ENCODE measurements at regions not wholly inside any gene's neighbourhood (a gene's known extent, or its start where the extent isn't known, plus 50 kb on each side); places are given as distances from the start of the nearest gene placed in this dataset.

DNA sequence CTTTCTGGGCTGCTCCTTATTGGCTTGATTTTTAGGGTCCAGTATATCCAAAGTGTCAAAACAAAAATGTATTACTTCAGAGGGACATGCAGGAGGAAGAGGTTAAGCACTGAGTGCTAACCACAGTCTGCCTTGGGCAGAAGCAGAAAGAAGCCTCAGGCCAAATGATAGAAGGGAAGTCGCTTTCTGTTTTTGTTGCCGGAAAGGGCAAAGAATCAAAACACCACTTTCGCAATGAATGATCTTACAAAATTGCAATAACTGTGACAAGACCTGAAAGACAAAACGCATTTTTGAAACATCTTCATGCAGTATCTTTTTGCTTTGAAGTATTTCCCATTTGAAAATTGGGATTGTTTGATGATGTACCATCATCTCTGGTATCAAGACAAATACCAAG lies 70.1 kb upstream of the PICALM start:
- DNase-seq, result no peak
- Histone ChIP-seq H3K9me3 (no peaks in the 10 kb centered on the region), H3K4me3 (no peak overlapping the region), H3K36me3 (no peaks in the 10 kb centered on the region), H3K27ac (no peak overlapping the region), H3K27me3 (no peaks in the 10 kb centered on the region), H3K4me1 (ENCODE audit: insufficient read depth) (peaks cover 3% of the 10 kb centered on the region)
- TF ChIP-seq, protein P1, sequence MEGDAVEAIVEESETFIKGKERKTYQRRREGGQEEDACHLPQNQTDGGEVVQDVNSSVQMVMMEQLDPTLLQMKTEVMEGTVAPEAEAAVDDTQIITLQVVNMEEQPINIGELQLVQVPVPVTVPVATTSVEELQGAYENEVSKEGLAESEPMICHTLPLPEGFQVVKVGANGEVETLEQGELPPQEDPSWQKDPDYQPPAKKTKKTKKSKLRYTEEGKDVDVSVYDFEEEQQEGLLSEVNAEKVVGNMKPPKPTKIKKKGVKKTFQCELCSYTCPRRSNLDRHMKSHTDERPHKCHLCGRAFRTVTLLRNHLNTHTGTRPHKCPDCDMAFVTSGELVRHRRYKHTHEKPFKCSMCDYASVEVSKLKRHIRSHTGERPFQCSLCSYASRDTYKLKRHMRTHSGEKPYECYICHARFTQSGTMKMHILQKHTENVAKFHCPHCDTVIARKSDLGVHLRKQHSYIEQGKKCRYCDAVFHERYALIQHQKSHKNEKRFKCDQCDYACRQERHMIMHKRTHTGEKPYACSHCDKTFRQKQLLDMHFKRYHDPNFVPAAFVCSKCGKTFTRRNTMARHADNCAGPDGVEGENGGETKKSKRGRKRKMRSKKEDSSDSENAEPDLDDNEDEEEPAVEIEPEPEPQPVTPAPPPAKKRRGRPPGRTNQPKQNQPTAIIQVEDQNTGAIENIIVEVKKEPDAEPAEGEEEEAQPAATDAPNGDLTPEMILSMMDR (IDR thresholded peaks at IDR 0.05), result no peak
- TF ChIP-seq POLR2A (IDR thresholded peaks at IDR 0.05) (no peak), EP300 (IDR thresholded peaks at IDR 0.05) (no peak)
- intact Hi-C loops (cut with DNase I), result no loop called here
- 61 to 82% (median 74%) methylated on average over 4 of the region's 4 CpGs for WGBS, 3 donors

DNA sequence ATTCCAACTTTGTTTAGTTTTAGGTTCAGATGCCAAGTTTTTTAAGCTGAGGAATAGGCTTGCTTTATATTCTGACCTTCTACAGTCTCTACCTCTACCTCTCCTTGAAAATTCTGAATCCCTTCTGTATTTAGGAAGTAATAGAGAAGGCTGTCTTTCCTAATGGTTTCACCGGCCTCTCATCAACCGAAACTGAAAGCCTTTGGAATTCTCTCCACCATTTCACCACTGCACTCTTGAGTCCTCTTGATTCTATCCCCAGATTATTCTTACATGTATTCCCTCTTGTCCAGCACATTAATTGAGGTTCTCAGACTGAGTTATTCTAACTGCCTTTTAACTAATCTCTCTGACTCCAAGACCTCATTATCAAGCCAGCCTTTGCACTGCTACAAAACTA lies 67.7 kb upstream of the PICALM start:
- Histone ChIP-seq H3K27ac (no peak overlapping the region), H3K4me1 (ENCODE audit: insufficient read depth) (peaks cover 3% of the 10 kb centered on the region), H3K27me3 (no peaks in the 10 kb centered on the region), H3K4me3 (no peak overlapping the region), H3K9me3 (no peaks in the 10 kb centered on the region), H3K36me3 (no peaks in the 10 kb centered on the region)
- WGBS, 3 donors, result 67 to 78% (median 78%) methylated on average over 2 of the region's 2 CpGs
- TF ChIP-seq POLR2A (IDR thresholded peaks at IDR 0.05) (no peak), EP300 (IDR thresholded peaks at IDR 0.05) (no peak)
- TF ChIP-seq, protein P1 (IDR thresholded peaks at IDR 0.05), result no peak
- intact Hi-C loops (cut with DNase I), result no loop called here
- no peak for DNase-seq

DNA sequence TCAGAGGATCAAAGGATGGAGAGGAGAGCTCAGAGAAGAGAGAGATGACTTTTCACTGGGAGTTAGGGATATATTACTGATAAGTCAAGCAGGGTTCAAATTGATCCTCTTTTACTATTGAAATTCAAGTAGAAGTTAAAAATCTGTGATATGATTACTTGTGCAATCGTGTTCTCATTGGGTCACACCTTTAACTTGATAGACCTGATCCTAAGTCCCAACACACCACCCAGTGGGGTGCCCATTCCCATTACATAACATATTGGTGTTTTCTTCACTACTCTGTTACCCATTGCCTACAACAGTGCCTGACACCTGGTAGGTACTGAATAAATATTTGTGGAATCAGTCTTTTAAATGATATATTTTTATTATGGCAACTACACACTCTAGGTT lies 66.4 kb upstream of the PICALM start:
- intact Hi-C loops (cut with DNase I), result no loop called here
- WGBS, 3 donors, result 87 to 92% (median 91%) methylated on average over 1 of the region's 1 CpG
- Histone ChIP-seq H3K9me3 (no peaks in the 10 kb centered on the region), H3K4me1 (ENCODE audit: insufficient read depth) (peaks cover 3% of the 10 kb centered on the region), H3K4me3 (no peak overlapping the region), H3K27ac (no peak overlapping the region), H3K36me3 (no peaks in the 10 kb centered on the region), H3K27me3 (no peaks in the 10 kb centered on the region)
- TF ChIP-seq POLR2A (IDR thresholded peaks at IDR 0.05), result no peak
- no peak for TF ChIP-seq EP300 (IDR thresholded peaks at IDR 0.05)
- TF ChIP-seq, protein P1 (IDR thresholded peaks at IDR 0.05), result no peak
- DNase-seq, result no peak

DNA sequence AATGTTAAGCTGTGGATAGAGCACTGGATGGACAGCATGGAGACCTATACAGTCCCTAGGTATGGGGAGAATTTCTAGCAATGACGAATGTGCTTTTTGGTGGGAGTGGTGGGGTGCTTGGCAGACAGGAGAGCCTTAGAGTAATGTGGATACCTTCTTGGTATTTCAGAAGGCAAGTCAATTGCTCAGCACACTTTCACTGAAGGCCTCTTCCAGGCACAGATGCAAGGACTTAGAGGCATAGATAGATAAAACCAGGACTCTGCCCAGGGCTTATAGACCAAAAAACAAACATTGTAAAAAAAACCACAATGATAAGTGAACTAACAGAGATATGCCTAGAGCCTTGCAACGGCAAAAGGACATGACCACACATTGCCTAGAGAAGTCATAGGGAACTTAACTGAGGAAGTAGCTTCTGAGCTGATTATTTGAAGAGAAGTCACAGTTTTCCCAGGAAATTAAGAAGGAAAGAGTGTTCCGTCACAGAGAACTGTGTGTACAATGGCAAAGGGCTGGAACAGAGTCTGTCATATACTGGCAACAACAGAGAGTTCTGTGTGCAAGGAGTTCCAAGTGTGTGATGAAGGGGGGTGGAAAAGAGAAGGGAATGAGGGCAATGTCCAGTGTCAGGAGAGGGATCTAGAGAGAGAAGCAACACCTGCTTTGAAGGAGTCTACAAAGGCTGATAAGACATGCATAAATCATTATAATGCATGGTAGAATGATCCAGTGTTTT lies 65.9 kb upstream of the PICALM start:
- Histone ChIP-seq H3K4me1 (ENCODE audit: insufficient read depth) (peaks cover 3% of the 10 kb centered on the region), H3K9me3 (no peaks in the 10 kb centered on the region), H3K4me3 (no peak overlapping the region), H3K27ac (no peak overlapping the region), H3K36me3 (no peaks in the 10 kb centered on the region), H3K27me3 (no peaks in the 10 kb centered on the region)
- TF ChIP-seq, protein P1 (IDR thresholded peaks at IDR 0.05), result no peak
- TF ChIP-seq POLR2A (IDR thresholded peaks at IDR 0.05) (no peak), EP300 (IDR thresholded peaks at IDR 0.05) (no peak)
- intact Hi-C loops (cut with DNase I), result no loop called here
- no peak for DNase-seq
- 67 to 83% (median 69%) methylated on average over 3 of the region's 3 CpGs for WGBS, 3 donors

All from ovary (tissue), 7 donors.